Osteoblast (primary cell): ENCODE measurements at regions not wholly inside any gene's neighbourhood (a gene's known extent, or its start where the extent isn't known, plus 50 kb on each side); places are given as distances from the start of the nearest gene placed in this dataset.

Experiments
- DNase-seq: peaks from one replicate; pipeline ENCODE4 v3.0.0; 2011; ENCODE audit warnings: low spot score, mixed read lengths; ENCODE audit not compliant: insufficient read length; ENCODE audit errors: missing footprints
- H2AFZ ChIP-seq: 2 replicates; pipeline ENCODE4 v1.6.0; 2011; ENCODE audit warnings: mild to moderate bottlenecking, low read length
- H3K27ac ChIP-seq: 2 replicates; pipeline ENCODE4 v1.5.1; 2011; ENCODE audit warnings: mild to moderate bottlenecking, low read depth, low read length, moderate library complexity
- H3K27me3 ChIP-seq: 2 replicates; pipeline ENCODE4 v1.6.0; 2012; ENCODE audit warnings: mild to moderate bottlenecking, control low read depth, inconsistent platforms, low read length, moderate library complexity; ENCODE audit not compliant: insufficient read depth
- H3K36me3 ChIP-seq: 2 replicates; pipeline ENCODE4 v1.5.1; 2011; ENCODE audit warnings: mild to moderate bottlenecking, low read length, control low read depth, moderate library complexity; ENCODE audit not compliant: insufficient read depth
- H3K4me1 ChIP-seq: 2 replicates; pipeline ENCODE4 v1.5.1; 2011; ENCODE audit warnings: mild to moderate bottlenecking, low read length, control low read depth, moderate library complexity; ENCODE audit not compliant: insufficient read depth
- H3K4me2 ChIP-seq: 2 replicates; pipeline ENCODE4 v1.6.0; 2011; ENCODE audit warnings: mild to moderate bottlenecking, low read length; ENCODE audit not compliant: insufficient read depth
- H3K4me3 ChIP-seq: fragments of 200-600 bp; sonication (generic); 3 replicates; pipeline ENCODE4 v1.5.1; 2012; ENCODE audit warnings: mild to moderate bottlenecking, low read length, inconsistent platforms; ENCODE audit not compliant: insufficient read depth
- H3K79me2 ChIP-seq: 2 replicates; pipeline ENCODE4 v1.6.0; 2012; ENCODE audit warnings: mild to moderate bottlenecking, low read length, control low read depth, inconsistent platforms; ENCODE audit not compliant: insufficient read depth
- H3K9me3 ChIP-seq: 2 replicates; pipeline ENCODE4 v1.5.1; 2011; ENCODE audit warnings: low read depth, low read length, control low read depth
- H4K20me1 ChIP-seq: 2 replicates; pipeline ENCODE4 v1.6.0; 2012; ENCODE audit warnings: mild to moderate bottlenecking, low read length, control low read depth; ENCODE audit not compliant: insufficient read depth
- CTCF ChIP-seq: IDR thresholded peaks from 2 replicates; pipeline ENCODE4 v1.5.1; 2011; ENCODE audit warnings: mild to moderate bottlenecking, low read depth, low read length, moderate library complexity; ENCODE audit errors: extremely low read depth

DNA sequence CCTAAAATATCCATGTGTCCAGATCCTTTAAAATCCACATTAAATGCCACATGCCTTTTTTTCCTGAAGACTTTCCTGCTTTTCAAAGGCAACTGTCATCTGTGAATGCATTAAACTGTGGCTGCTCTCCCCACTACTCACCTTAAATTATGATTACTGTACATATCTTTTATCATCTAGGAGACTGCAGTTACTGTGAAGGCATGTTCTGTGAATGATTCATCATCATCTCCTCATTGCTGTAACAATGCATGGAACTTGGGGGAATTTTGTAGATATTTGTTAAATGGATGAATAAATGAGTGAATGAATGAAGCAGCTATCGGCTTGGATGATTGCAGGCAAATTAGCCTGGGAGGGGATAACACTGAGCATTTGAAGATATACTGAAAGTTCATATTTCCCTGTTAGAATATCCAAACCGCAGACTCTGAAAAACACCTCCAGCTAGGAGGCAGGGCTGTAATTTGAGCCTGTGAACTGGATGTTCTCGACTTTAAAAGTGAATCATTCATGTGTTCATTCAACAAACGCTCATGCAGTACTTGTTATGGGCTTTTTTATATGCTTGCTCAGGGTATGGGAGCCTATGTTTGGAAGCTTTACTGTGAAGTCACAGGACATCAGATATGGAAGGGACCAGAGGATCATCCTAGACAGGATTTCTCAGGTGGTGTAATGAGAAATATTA is 519.2 kb downstream of the KIF4B start:
- no peaks in the 10 kb centered on the region for H3K9me3 ChIP-seq
- H3K4me1 ChIP-seq, result no peaks in the 10 kb centered on the region
- H3K27ac ChIP-seq, result no peak overlapping the region
- no peaks in the 10 kb centered on the region for H4K20me1 ChIP-seq
- H3K4me3 ChIP-seq, result no peak overlapping the region
- H2AFZ ChIP-seq, result no peak overlapping the region
- H3K27me3 ChIP-seq, result no peaks in the 10 kb centered on the region
- no peak overlapping the region for H3K4me2 ChIP-seq
- no peaks in the 10 kb centered on the region for H3K36me3 ChIP-seq
- DNase-seq, result no peak
- no peak for TF ChIP-seq CTCF
- no peaks in the 10 kb centered on the region for H3K79me2 ChIP-seq

DNA sequence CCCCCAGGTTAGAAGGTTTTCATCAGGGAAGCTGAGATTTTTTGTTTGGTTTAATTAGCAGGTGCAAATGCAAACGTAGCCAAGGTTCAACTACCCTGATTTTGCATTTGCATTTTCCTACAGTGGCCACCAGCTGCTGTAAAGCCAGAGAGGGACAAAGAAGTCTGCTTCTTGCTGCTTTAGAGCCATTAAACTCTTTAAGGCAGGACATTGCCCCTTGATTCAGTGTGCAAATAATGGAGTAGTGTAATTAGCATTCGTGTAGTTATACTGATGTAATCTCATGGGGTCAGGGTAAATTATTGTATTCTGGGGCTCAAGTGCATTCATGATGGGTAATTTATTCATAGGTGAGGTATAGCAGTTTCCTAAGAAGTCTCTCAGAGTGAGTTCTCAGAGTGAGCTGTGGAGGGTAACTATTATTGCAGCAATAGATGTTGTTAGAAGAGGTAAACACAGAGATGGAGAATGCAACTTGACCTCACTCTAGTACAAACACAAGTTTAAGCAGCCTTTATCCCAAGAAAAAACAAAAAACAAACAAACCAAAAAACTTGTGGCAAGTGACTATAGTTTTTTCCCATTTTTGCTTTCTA is 526.5 kb downstream of the KIF4B start:
- no peak for DNase-seq
- Histone ChIP-seq H3K27ac (no peak overlapping the region), H3K36me3 (no peaks in the 10 kb centered on the region), H3K4me1 (no peaks in the 10 kb centered on the region), H3K79me2 (no peaks in the 10 kb centered on the region), H3K4me3 (no peak overlapping the region), H3K9me3 (no peaks in the 10 kb centered on the region), H3K4me2 (no peak overlapping the region), H3K27me3 (no peaks in the 10 kb centered on the region), H2AFZ (no peak overlapping the region), H4K20me1 (no peaks in the 10 kb centered on the region)
- no peak for TF ChIP-seq CTCF

DNA sequence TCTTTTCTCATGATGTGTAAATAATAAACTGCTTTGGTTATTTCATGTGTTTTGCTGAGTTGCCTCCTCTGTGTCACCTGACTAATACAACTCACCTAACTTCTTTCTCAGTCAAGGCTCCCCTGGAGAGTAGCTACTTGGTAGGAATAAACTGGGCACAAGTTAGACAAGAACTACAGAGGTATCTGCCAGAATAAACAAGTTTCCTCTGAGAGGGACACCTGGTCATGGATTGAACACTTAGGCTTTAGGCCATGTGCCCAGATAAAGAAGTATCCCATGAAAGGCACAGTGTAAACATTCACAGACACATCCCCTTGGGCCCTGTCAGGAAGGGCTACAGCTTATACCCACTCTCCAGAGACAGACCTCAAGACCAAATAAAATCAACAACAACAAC is 532.5 kb downstream of the KIF4B start:
- DNase-seq, result no peak
- Histone ChIP-seq H3K27ac (no peak overlapping the region), H3K4me3 (no peak overlapping the region), H3K9me3 (no peaks in the 10 kb centered on the region), H3K27me3 (no peaks in the 10 kb centered on the region), H3K4me2 (no peak overlapping the region), H3K79me2 (no peaks in the 10 kb centered on the region), H4K20me1 (no peaks in the 10 kb centered on the region), H3K4me1 (no peaks in the 10 kb centered on the region), H2AFZ (no peak overlapping the region), H3K36me3 (no peaks in the 10 kb centered on the region)
- TF ChIP-seq CTCF, result no peak

DNA sequence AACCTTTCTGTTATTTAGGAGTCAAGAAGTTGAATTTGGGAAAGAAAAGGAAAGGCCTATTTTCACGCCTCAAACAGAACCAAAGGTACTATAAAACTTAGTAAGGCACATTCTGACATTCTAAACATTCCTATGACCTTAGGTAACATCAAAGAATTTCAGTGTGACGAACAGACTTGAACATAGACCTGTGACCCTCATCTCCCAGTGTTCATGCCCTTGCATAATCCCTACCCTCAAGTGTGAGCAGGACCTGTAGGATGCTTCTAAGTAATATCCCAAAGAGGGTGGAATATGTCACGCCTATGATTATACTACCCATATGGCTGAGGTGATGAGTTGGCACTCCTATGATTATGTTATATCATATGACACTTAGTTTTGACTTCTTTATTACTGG is 540.9 kb downstream of the KIF4B start:
- no peak for TF ChIP-seq CTCF
- no peak for DNase-seq
- no peaks in the 10 kb centered on the region for H3K4me1 ChIP-seq
- no peaks in the 10 kb centered on the region for H3K36me3 ChIP-seq
- H3K4me3 ChIP-seq, result no peak overlapping the region
- no peak overlapping the region for H2AFZ ChIP-seq
- no peaks in the 10 kb centered on the region for H4K20me1 ChIP-seq
- no peak overlapping the region for H3K4me2 ChIP-seq
- H3K9me3 ChIP-seq, result no peaks in the 10 kb centered on the region
- no peaks in the 10 kb centered on the region for H3K27me3 ChIP-seq
- no peak overlapping the region for H3K27ac ChIP-seq
- no peaks in the 10 kb centered on the region for H3K79me2 ChIP-seq
